WTC11 (cell line): ENCODE measurements at regions not wholly inside any gene's neighbourhood (a gene's known extent, or its start where the extent isn't known, plus 50 kb on each side); places are given as distances from the start of the nearest gene placed in this dataset.
"Not testable (repeated sequence)": the region's sequence is repeated elsewhere in the genome, so short reads cannot be mapped to it uniquely, and the experiment has no call there.

Experiments used
- AR ChIP-seq: fragments of 250-450 bp; sonication (Bioruptor Pico); IDR thresholded peaks from 2 replicates; pipeline ENCODE4 v1.9.0; 2021; ENCODE audit warnings: mild to moderate bottlenecking
- CBFB ChIP-seq: sonication (generic); formaldehyde crosslinking; IDR thresholded peaks from 2 replicates; pipeline ENCODE4 v1.8.1; 2022; ENCODE audit warnings: mild to moderate bottlenecking, low read depth, missing genetic modification reagents
- CTCF ChIP-seq: fragments of 200-600 bp; IDR thresholded peaks from 2 replicates; pipeline ENCODE4 v1.8.0; 2022; ENCODE audit warnings: antibody characterized with exemption
- E2F4 ChIP-seq: sonication (generic); formaldehyde crosslinking; IDR thresholded peaks from 2 replicates; pipeline ENCODE4 v1.8.1; 2022; ENCODE audit warnings: low read depth, mild to moderate bottlenecking, moderate library complexity, missing genetic modification reagents, borderline replicate concordance
- EMX1 ChIP-seq: fragments of 250-450 bp; sonication (Bioruptor Pico); IDR thresholded peaks from 2 replicates; pipeline ENCODE4 v1.8.0; 2021; ENCODE audit warnings: mild to moderate bottlenecking
- ESRRA ChIP-seq: sonication (generic); formaldehyde crosslinking; IDR thresholded peaks from 2 replicates; pipeline ENCODE4 v1.8.1; 2022; ENCODE audit warnings: mild to moderate bottlenecking, missing genetic modification reagents, borderline replicate concordance
- RELA ChIP-seq: sonication (generic); formaldehyde crosslinking; IDR thresholded peaks from 2 replicates; pipeline ENCODE4 v1.8.1; 2022; ENCODE audit warnings: missing genetic modification reagents, mild to moderate bottlenecking, borderline replicate concordance
- SMAD4 ChIP-seq: sonication (generic); formaldehyde crosslinking; IDR thresholded peaks from 2 replicates; pipeline ENCODE4 v1.8.0; 2022; ENCODE audit warnings: mild to moderate bottlenecking, missing genetic modification reagents
- TEAD4 ChIP-seq: sonication (generic); formaldehyde crosslinking; IDR thresholded peaks from 2 replicates; pipeline ENCODE4 v1.8.0; 2022; ENCODE audit warnings: mild to moderate bottlenecking, missing genetic modification reagents
- USF2 ChIP-seq: sonication (generic); formaldehyde crosslinking; IDR thresholded peaks from 2 replicates; pipeline ENCODE4 v1.8.1; 2023; ENCODE audit warnings: mild to moderate bottlenecking, missing genetic modification reagents, moderate library complexity
- ZNF219 ChIP-seq: sonication (generic); formaldehyde crosslinking; IDR thresholded peaks from 2 replicates; pipeline ENCODE4 v1.8.0; 2023; ENCODE audit warnings: missing genetic modification reagents, mild to moderate bottlenecking, borderline replicate concordance
- ZNF416 ChIP-seq: fragments of 250-450 bp; sonication (Bioruptor Pico); IDR thresholded peaks from 2 replicates; pipeline ENCODE4 v1.9.0; 2021; ENCODE audit warnings: mild to moderate bottlenecking, inconsistent platforms
- TF ChIP-seq, protein P1 (sequence below): sonication (generic); formaldehyde crosslinking; IDR thresholded peaks from 2 replicates; pipeline ENCODE4 v1.8.1; 2022; ENCODE audit warnings: low read depth, missing genetic modification reagents, borderline replicate concordance
- TF ChIP-seq, protein P2 (sequence below): fragments of 250-450 bp; sonication (Bioruptor Pico); IDR thresholded peaks from 2 replicates; pipeline ENCODE4 v1.9.0; 2021; ENCODE audit warnings: mild to moderate bottlenecking

- TF ChIP-seq CTCF; ESRRA (CRISPR knock-in tag); EMX1 (CRISPR knock-in tag); AR (CRISPR knock-in tag); ZNF219 (CRISPR knock-in tag); SMAD4 (CRISPR knock-in tag); CBFB (CRISPR knock-in tag); ZNF416 (CRISPR knock-in tag); E2F4 (CRISPR knock-in tag); RELA (CRISPR knock-in tag); USF2; TEAD4 (CRISPR knock-in tag): not testable (repeated sequence)
- TF ChIP-seq, protein P1, sequence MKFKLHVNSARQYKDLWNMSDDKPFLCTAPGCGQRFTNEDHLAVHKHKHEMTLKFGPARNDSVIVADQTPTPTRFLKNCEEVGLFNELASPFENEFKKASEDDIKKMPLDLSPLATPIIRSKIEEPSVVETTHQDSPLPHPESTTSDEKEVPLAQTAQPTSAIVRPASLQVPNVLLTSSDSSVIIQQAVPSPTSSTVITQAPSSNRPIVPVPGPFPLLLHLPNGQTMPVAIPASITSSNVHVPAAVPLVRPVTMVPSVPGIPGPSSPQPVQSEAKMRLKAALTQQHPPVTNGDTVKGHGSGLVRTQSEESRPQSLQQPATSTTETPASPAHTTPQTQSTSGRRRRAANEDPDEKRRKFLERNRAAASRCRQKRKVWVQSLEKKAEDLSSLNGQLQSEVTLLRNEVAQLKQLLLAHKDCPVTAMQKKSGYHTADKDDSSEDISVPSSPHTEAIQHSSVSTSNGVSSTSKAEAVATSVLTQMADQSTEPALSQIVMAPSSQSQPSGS (CRISPR knock-in tag) = not testable (repeated sequence)
- TF ChIP-seq, protein P2, sequence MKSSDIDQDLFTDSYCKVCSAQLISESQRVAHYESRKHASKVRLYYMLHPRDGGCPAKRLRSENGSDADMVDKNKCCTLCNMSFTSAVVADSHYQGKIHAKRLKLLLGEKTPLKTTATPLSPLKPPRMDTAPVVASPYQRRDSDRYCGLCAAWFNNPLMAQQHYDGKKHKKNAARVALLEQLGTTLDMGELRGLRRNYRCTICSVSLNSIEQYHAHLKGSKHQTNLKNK (CRISPR knock-in tag) = not testable (repeated sequence)
Measured at GRCh38 chr2:111315188-111315917, 194.6 kb downstream of the BCL2L11 start.
